ENCODE measurements at regions not wholly inside any gene's neighbourhood (a gene's known extent, or its start where the extent isn't known, plus 50 kb on each side); places are given as distances from the start of the nearest gene placed in this dataset.

DNA sequence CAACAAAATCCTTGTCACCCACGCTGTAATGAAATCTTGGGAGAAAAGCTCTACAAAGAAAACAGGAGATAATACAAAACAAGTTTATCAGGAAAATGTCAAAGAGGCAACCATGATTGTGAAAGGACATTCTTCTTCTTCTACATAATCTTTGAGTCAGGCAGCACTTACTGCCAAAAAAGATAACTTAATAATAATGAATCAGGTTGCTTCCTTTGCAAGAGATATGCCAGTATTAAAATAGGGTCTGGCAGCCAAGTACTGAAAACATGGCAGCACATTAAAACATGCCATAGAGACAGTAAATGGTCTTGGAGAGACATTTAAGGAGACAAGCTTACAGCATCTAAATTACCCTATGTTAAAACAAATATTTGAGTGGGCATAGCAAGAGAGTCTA lies 1573.4 kb downstream of the EFNA5 start:
- no peaks in the 10 kb centered on the region for H3K36me3 ChIP-seq (ENCODE audit: control insufficient read depth, insufficient read depth, low read length)
- H3K4me3 ChIP-seq (ENCODE audit: low read depth, low read length): no peak overlapping the region
- no peaks in the 10 kb centered on the region for H3K27me3 ChIP-seq (ENCODE audit: control insufficient read depth, insufficient read depth, low read length)
- DNase-seq (ENCODE audit: low read depth): peak; percentile 82
- no peak for FAIRE-seq
- no peak for TF ChIP-seq CTCF (IDR thresholded peaks at IDR 0.05; ENCODE audit: insufficient read depth, low read length, severe bottlenecking)

- TF ChIP-seq CTCF (IDR thresholded peaks at IDR 0.05; ENCODE audit: insufficient read depth, low read length, severe bottlenecking): no peak
- no peaks in the 10 kb centered on the region for H3K36me3 ChIP-seq (ENCODE audit: control insufficient read depth, insufficient read depth, low read length)
- FAIRE-seq: no peak
Measured at GRCh38 chr5:106094839-106095238, 1575.9 kb downstream of the EFNA5 start.

DNA sequence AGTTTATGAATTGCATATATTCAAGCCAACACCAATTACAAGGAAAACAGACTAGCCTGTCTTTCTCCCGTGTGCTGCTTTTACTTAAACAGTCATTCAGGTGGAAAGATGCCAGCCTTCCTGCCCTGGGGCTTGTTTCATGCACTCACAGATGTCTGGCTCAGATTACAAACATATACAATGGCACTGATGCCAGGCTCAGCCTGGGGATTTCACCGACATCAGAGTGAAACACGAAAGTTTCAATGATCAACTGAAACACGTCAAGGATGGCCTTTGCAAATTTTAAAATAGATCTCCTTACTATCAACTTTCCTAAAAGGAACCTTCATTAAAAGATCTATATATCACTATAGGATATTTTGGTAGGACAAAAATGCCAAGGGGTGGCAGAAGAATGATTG lies 1576.5 kb downstream of the EFNA5 start:
- Histone ChIP-seq H3K27me3 (ENCODE audit: control insufficient read depth, insufficient read depth, low read length) (no peaks in the 10 kb centered on the region), H3K36me3 (ENCODE audit: control insufficient read depth, insufficient read depth, low read length) (no peaks in the 10 kb centered on the region), H3K4me3 (ENCODE audit: low read depth, low read length) (no peak overlapping the region)
- FAIRE-seq (peak; percentile 97), DNase-seq (ENCODE audit: low read depth) (peak; percentile 98)
- TF ChIP-seq CTCF (IDR thresholded peaks at IDR 0.05; ENCODE audit: insufficient read depth, low read length, severe bottlenecking): no peak

More at GRCh38 chr5:106094839-106095238, 1575.9 kb downstream of the EFNA5 start:
- DNase-seq (ENCODE audit: low read depth): no peak
- H3K27me3 ChIP-seq (ENCODE audit: control insufficient read depth, insufficient read depth, low read length): no peaks in the 10 kb centered on the region
- H3K4me3 ChIP-seq (ENCODE audit: low read depth, low read length): no peak overlapping the region

- no peak overlapping the region for H3K4me3 ChIP-seq (ENCODE audit: low read depth, low read length)
- DNase-seq (ENCODE audit: low read depth): peak; percentile 35
- no peaks in the 10 kb centered on the region for H3K36me3 ChIP-seq (ENCODE audit: control insufficient read depth, insufficient read depth, low read length)
- no peaks in the 10 kb centered on the region for H3K27me3 ChIP-seq (ENCODE audit: control insufficient read depth, insufficient read depth, low read length)
- FAIRE-seq: no peak
- no peak for TF ChIP-seq CTCF (IDR thresholded peaks at IDR 0.05; ENCODE audit: insufficient read depth, low read length, severe bottlenecking)
Measured at GRCh38 chr5:106093134-106093533, 1577.6 kb downstream of the EFNA5 start.

GRCh38 chr5:106092455-106092854 lies 1578.3 kb downstream of the EFNA5 start:
- no peak for DNase-seq (ENCODE audit: low read depth)
- TF ChIP-seq CTCF (IDR thresholded peaks at IDR 0.05; ENCODE audit: insufficient read depth, low read length, severe bottlenecking): no peak
- no peak for FAIRE-seq
- Histone ChIP-seq H3K36me3 (ENCODE audit: control insufficient read depth, insufficient read depth, low read length) (no peaks in the 10 kb centered on the region), H3K27me3 (ENCODE audit: control insufficient read depth, insufficient read depth, low read length) (no peaks in the 10 kb centered on the region), H3K4me3 (ENCODE audit: low read depth, low read length) (no peak overlapping the region)

DNA sequence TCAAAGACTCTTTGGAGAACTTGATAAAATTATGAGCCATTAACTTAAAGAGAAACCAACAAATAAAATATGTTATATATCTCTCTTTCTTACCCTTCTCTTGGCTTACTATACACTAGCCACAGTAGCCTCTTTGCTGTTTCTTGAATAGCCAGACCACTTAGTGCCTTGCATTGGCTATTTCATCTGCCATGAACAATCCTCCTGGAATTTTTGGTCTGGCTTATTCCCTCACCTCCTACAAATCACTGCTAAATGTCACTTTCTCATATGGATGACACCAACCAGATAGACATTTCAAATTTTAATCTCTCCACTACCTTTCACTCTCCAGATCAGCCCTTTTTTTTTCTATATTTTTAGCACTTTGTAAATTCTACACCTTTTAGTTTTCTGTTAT lies 1581.7 kb downstream of the EFNA5 start:
- DNase-seq (ENCODE audit: low read depth) (no peak), FAIRE-seq (no peak)
- Histone ChIP-seq H3K36me3 (ENCODE audit: control insufficient read depth, insufficient read depth, low read length) (no peaks in the 10 kb centered on the region), H3K4me3 (ENCODE audit: low read depth, low read length) (no peak overlapping the region), H3K27me3 (ENCODE audit: control insufficient read depth, insufficient read depth, low read length) (no peaks in the 10 kb centered on the region)
- TF ChIP-seq CTCF (IDR thresholded peaks at IDR 0.05; ENCODE audit: insufficient read depth, low read length, severe bottlenecking): no peak
